ENCODE measurements at regions not wholly inside any gene's neighbourhood (a gene's known extent, or its start where the extent isn't known, plus 50 kb on each side); places are given as distances from the start of the nearest gene placed in this dataset.

- Histone ChIP-seq H3K9ac (no peak overlapping the region), H3K4me3 (IDR thresholded peaks at IDR 0.05; ENCODE audit: insufficient read depth, low read depth, low read length) (no peak overlapping the region), H3K27ac (no peak overlapping the region), H3K36me3 (ENCODE audit: insufficient read depth) (no peaks in the 10 kb centered on the region), H3K4me1 (ENCODE audit: low read depth, poor library complexity, severe bottlenecking) (no peaks in the 10 kb centered on the region), H4K20me1 (ENCODE audit: insufficient read depth) (no peaks in the 10 kb centered on the region), H3K4me2 (no peak overlapping the region), H2AFZ (ENCODE audit: low read depth) (no peak overlapping the region), H3K27me3 (ENCODE audit: insufficient read depth, low read depth) (no peaks in the 10 kb centered on the region), H3K79me2 (ENCODE audit: insufficient read depth, low read depth) (no peaks in the 10 kb centered on the region)
- TF ChIP-seq, protein P1, sequence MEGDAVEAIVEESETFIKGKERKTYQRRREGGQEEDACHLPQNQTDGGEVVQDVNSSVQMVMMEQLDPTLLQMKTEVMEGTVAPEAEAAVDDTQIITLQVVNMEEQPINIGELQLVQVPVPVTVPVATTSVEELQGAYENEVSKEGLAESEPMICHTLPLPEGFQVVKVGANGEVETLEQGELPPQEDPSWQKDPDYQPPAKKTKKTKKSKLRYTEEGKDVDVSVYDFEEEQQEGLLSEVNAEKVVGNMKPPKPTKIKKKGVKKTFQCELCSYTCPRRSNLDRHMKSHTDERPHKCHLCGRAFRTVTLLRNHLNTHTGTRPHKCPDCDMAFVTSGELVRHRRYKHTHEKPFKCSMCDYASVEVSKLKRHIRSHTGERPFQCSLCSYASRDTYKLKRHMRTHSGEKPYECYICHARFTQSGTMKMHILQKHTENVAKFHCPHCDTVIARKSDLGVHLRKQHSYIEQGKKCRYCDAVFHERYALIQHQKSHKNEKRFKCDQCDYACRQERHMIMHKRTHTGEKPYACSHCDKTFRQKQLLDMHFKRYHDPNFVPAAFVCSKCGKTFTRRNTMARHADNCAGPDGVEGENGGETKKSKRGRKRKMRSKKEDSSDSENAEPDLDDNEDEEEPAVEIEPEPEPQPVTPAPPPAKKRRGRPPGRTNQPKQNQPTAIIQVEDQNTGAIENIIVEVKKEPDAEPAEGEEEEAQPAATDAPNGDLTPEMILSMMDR (conservative IDR thresholded peaks at IDR 0.05; ENCODE audit: low read depth, low read length), result no peak
Observed at GRCh38 chr5:84816160-84816559, 431.5 kb upstream of the EDIL3 start.

GRCh38 chr5:84805473-84805872 lies 420.8 kb upstream of the EDIL3 start:
- Histone ChIP-seq H3K27me3 (ENCODE audit: insufficient read depth, low read depth) (no peaks in the 10 kb centered on the region), H3K36me3 (ENCODE audit: insufficient read depth) (no peaks in the 10 kb centered on the region), H3K9ac (no peak overlapping the region), H3K4me1 (ENCODE audit: low read depth, poor library complexity, severe bottlenecking) (no peaks in the 10 kb centered on the region), H2AFZ (ENCODE audit: low read depth) (no peak overlapping the region), H3K27ac (no peak overlapping the region), H3K4me2 (no peak overlapping the region), H4K20me1 (ENCODE audit: insufficient read depth) (no peaks in the 10 kb centered on the region), H3K79me2 (ENCODE audit: insufficient read depth, low read depth) (no peaks in the 10 kb centered on the region), H3K4me3 (IDR thresholded peaks at IDR 0.05; ENCODE audit: insufficient read depth, low read depth, low read length) (no peak overlapping the region)
- TF ChIP-seq, protein P1 (conservative IDR thresholded peaks at IDR 0.05; ENCODE audit: low read depth, low read length), result no peak

- no peaks in the 10 kb centered on the region; the same call in 1 of the 2 replicates for H3K36me3 ChIP-seq (ENCODE audit: insufficient read depth)
- no peak overlapping the region for H3K27ac ChIP-seq
- TF ChIP-seq, protein P1 (conservative IDR thresholded peaks at IDR 0.05; ENCODE audit: low read depth, low read length), result no peak
- no peak overlapping the region for H3K4me3 ChIP-seq (IDR thresholded peaks at IDR 0.05; ENCODE audit: insufficient read depth, low read depth, low read length)
- no peaks in the 10 kb centered on the region for H3K79me2 ChIP-seq (ENCODE audit: insufficient read depth, low read depth)
- no peak overlapping the region for H3K9ac ChIP-seq
- H3K27me3 ChIP-seq (ENCODE audit: insufficient read depth, low read depth), result no peaks in the 10 kb centered on the region
- H3K4me2 ChIP-seq, result no peak overlapping the region
- no peaks in the 10 kb centered on the region for H3K4me1 ChIP-seq (ENCODE audit: low read depth, poor library complexity, severe bottlenecking)
- no peaks in the 10 kb centered on the region for H4K20me1 ChIP-seq (ENCODE audit: insufficient read depth)
- H2AFZ ChIP-seq (ENCODE audit: low read depth), result no peak overlapping the region
Observed at GRCh38 chr5:84796399-84796798, 411.7 kb upstream of the EDIL3 start.

- H3K36me3 ChIP-seq (ENCODE audit: insufficient read depth), result no peaks in the 10 kb centered on the region; the same call in 1 of the 2 replicates
- no peaks in the 10 kb centered on the region for H4K20me1 ChIP-seq (ENCODE audit: insufficient read depth)
- H3K27me3 ChIP-seq (ENCODE audit: insufficient read depth, low read depth), result no peaks in the 10 kb centered on the region
- H3K4me3 ChIP-seq (IDR thresholded peaks at IDR 0.05; ENCODE audit: insufficient read depth, low read depth, low read length), result no peak overlapping the region
- TF ChIP-seq, protein P1 (conservative IDR thresholded peaks at IDR 0.05; ENCODE audit: low read depth, low read length), result no peak
- H3K4me1 ChIP-seq (ENCODE audit: low read depth, poor library complexity, severe bottlenecking), result no peaks in the 10 kb centered on the region
- H3K27ac ChIP-seq, result no peak overlapping the region
- H3K4me2 ChIP-seq, result no peak overlapping the region
- H2AFZ ChIP-seq (ENCODE audit: low read depth), result no peak overlapping the region
- H3K79me2 ChIP-seq (ENCODE audit: insufficient read depth, low read depth), result no peaks in the 10 kb centered on the region
- H3K9ac ChIP-seq, result no peak overlapping the region
Observed at GRCh38 chr5:84794486-84795035, 409.9 kb upstream of the EDIL3 start.
